ENCODE measurements at regions not wholly inside any gene's neighbourhood (a gene's known extent, or its start where the extent isn't known, plus 50 kb on each side); places are given as distances from the start of the nearest gene placed in this dataset. TPM values are rescaled to one million over a fixed set of nuclear protein-coding genes. Genes with fewer than 3 reads are reported as not detected.
"Not testable (repeated sequence)": the region's sequence is repeated elsewhere in the genome, so short reads cannot be mapped to it uniquely, and the experiment has no call there.

DNA sequence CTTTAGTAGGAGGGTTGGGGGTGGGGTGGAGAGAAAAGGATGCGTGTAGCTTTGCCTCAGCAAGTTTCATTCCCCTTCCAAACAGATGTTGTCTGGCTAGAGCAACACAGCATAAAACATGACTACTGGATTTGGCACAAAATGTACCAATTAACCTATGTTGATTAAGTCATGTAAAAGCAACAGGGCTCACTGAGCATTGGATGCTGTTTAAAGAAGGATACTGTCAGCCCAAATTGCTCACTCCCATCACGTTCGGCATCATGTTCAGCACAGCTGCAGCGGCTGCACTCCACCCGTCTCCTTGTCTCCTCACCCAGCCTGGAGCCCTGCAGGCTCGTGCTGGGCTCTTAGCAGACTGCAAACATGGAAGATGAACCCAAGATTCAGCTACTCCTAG lies 77.5 kb downstream of the DLEU7 start:
- DNase-seq (ENCODE audit: low spot score), result no peak
- ATAC-seq (ENCODE audit: low FRiP score), result no peak
- TF ChIP-seq, protein P1, sequence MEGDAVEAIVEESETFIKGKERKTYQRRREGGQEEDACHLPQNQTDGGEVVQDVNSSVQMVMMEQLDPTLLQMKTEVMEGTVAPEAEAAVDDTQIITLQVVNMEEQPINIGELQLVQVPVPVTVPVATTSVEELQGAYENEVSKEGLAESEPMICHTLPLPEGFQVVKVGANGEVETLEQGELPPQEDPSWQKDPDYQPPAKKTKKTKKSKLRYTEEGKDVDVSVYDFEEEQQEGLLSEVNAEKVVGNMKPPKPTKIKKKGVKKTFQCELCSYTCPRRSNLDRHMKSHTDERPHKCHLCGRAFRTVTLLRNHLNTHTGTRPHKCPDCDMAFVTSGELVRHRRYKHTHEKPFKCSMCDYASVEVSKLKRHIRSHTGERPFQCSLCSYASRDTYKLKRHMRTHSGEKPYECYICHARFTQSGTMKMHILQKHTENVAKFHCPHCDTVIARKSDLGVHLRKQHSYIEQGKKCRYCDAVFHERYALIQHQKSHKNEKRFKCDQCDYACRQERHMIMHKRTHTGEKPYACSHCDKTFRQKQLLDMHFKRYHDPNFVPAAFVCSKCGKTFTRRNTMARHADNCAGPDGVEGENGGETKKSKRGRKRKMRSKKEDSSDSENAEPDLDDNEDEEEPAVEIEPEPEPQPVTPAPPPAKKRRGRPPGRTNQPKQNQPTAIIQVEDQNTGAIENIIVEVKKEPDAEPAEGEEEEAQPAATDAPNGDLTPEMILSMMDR (IDR thresholded peaks at IDR 0.05), result no peak

DNA sequence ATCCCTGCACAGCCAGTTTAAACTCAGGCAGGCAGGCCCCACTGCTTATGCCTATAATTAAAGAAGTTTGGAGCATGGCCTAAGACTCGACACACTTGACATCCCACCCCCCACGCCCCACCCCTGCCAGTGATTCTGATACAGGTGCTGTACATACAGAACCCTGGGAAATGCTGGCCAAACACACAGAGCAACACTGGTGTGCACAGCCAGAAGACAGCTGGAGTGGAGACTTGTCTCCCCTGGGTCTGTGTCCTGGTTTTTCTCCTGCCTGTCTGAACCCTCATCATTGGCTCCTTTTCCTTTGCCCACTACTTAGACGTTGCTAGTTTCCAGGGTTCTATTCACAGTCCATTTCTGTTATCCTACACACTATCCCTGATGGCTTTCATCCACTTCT lies 76.8 kb downstream of the DLEU7 start:
- DNase-seq (ENCODE audit: low spot score) (no peak), ATAC-seq (ENCODE audit: low FRiP score) (no peak)
- TF ChIP-seq, protein P1 (IDR thresholded peaks at IDR 0.05), result no peak

DNA sequence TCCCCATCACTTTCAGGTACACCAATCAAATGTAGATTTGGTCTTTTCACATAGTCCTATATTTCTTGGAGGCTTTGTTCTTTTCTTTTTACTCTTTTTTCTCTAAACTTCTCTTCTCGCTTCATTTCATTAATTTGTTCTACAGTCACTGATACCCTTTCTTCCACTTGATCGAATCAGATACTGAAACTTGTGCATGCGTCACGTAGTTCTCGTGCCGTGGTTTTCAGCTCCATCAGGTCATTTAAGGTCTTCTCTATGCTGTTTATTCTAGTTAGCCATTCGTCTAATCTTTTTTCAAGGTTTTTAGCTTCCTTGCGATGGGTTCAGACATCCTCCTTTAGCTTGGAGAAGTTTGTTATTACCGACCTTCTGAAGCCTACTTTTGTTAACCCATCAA lies 70.6 kb downstream of the DLEU7 start:
- ATAC-seq (ENCODE audit: low FRiP score); DNase-seq (ENCODE audit: low spot score): not testable (repeated sequence)

Small RNAs in the stretch of these regions (small RNA-seq; reads per million reads assigned to genes)
- gene RF02109, result not detected
- not detected for gene RF02110
